IPS-NIHi7 (cell line): ENCODE measurements at regions not wholly inside any gene's neighbourhood (a gene's known extent, or its start where the extent isn't known, plus 50 kb on each side); places are given as distances from the start of the nearest gene placed in this dataset.
A peak's percentile ranks its signal among the peaks of the same experiment; 100 is the strongest.
"Not testable (repeated sequence)": the region's sequence is repeated elsewhere in the genome, so short reads cannot be mapped to it uniquely, and the experiment has no call there.

ENCODE experiments used
- DNase-seq: peaks from one replicate; pipeline ENCODE4 v3.0.0; 2012; ENCODE audit warnings: mixed read lengths; ENCODE audit errors: extremely low spot score

DNA sequence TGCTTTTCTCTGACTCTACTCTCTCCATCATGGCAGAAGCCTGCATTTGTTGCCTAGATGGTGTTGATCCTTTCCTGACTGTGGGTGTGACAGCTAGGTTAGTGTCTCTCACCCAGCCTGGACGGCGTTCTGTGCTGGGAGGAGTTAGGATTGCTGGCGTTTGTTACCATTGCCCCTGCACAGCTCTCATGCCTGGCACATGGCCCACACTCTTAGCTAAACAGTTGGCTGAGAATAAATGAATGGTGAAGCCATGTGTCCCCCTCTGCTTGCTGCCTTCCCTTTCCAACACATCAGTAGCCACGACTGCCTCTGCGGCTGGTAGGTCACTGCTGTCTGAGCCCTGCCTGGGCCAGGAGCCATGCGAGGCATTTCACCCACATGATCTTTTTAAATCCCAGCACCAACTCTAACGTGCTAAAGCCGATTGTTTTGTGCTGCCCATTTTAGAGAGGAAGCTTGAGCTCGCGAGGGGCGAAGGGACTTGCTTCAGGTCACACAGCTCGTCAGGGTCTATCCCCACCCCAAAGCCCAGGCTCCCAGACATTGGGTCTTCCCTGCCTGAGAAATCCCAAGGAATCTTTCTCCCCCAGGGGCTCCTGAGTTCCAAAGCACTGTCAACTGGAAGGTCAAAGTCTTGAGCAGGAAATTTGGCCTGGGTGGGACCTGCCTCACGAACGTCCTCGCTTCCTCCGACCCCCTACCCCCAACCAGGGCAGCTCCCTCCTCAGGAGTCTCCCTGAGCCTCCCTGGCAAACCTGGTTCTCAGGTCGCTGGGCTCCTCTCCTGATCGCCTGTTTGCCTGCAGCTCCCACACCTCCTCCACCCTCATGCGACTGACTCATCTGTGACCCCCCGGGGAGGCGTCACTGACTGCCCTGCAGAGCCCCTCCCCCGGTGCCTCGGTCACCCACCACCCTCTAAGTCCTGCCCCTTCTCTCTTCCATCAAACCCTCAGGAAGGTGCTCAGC, 271.7 kb upstream of the C1orf174 start:
- DNase-seq = peak; percentile 41

DNA sequence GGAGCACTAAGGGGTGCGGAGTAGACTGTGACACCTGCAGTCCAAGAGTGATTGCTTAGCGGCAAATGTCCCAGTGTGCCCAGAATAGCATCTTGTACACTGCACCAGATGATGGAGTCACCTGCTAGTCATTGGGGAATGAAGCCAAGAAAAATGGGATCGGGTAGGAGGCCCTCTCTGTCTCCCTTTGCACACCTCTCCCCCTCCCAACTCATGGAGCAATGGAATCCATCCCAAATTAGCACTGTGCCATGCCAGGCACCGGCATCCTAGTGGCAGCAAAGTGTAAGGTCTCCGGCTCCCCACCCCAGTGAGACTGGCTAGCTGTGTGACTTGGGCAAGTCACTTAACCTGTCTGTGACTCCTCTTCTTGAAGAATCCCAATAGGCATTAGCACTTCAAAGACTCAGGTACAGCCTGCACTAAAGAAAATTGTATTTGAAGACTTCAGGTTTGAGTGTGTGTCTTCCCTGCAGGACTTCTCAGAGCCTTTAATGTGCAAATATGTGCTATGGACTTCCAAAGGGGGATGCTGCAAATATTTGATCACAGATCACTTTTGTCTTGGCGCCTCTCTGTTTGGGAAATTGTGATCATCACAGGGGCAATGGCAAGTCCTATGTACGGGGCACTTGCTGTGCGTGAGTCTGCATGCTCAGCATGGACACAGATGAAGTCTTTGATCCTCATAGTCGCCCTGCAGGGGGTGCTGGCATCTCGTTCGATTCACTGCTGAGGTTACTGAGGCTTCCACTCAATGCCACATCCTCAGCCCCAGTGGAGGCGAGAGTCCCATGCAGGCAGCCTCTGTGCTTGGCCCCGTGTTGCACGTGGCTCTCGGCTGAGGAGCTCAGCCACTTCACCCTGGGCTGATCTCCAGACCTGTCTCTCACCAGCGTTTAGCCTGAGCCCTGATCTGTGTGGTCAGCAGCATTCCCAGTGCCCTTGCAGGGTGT, 272.9 kb upstream of the C1orf174 start:
- peak; percentile 31 for DNase-seq

DNA sequence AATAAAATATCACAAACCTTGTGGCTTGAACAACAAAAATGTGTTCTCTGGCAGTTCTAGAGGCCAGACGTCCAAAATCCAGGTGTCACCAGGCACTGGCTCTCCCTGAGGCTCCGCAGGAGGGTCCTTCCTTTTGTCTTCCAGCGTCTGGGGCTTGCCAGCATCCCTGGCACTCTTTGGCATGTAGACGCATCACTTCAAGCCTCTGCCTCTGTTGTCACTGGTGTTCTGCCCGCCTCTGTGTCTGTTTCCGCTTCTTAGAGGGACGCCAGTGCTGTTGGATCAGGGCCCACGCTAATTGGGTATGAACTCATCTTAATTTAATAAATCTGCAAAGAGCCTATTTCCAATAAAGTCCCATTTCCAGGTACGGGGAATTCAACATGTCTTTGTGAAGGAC, 273.7 kb upstream of the C1orf174 start:
- peak; percentile 4 for DNase-seq

GRCh38 chr1:4174291-4175200, 274.5 kb upstream of the C1orf174 start:
- DNase-seq = peak; percentile 7

GRCh38 chr1:4175566-4176405, 275.7 kb upstream of the C1orf174 start:
- peak; percentile 4 for DNase-seq

DNA sequence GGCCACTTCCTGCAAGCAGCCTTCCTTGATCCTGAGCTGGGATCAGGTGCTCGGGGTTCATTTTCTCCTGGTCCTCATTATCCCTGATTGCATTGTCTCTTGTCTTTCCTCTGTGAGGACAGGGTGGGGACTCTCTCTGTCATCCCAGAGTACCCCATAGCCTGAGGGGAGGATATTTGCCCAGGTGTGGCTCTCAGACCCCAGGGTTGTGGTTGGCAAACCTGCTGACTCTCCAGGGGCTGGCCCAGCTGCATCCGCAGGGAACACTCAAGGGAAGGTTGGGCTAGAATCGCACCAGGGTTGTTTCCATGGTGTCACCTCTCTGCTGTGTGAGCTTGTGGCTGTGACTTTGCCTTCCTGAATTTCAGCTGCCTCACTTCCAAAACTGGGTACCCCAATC, 276.8 kb upstream of the C1orf174 start:
- peak; percentile 6 for DNase-seq

- peak; percentile 2 for DNase-seq
These were observed 277.5 kb upstream of the C1orf174 start for GRCh38 chr1:4177425-4178150.

GRCh38 chr1:4178501-4179113, 278.5 kb upstream of the C1orf174 start:
- peak; percentile 10 for DNase-seq

GRCh38 chr1:4179914-4180735, 280.1 kb upstream of the C1orf174 start:
- peak; percentile 8 for DNase-seq

DNA sequence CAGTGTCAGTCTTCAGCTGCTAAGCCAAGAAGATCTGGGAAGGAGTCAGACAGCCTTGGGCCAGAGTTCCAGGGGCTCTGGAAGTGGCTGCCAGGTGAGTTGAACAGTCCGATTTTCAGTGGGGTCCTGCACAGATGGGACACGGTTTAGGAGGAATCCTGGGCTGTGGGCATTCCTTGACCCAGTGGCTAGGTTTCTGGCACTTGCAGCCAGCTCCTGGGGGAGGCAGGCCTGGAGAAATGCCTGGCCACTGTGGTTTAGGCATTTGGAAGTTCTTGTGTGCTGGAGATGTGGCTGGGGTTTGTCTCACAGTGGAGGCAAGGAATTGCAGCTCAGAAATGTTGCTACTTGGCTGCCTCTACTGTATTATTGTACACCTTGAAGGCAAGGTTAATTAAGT, 286.4 kb upstream of the C1orf174 start:
- not testable (repeated sequence) for DNase-seq

DNA sequence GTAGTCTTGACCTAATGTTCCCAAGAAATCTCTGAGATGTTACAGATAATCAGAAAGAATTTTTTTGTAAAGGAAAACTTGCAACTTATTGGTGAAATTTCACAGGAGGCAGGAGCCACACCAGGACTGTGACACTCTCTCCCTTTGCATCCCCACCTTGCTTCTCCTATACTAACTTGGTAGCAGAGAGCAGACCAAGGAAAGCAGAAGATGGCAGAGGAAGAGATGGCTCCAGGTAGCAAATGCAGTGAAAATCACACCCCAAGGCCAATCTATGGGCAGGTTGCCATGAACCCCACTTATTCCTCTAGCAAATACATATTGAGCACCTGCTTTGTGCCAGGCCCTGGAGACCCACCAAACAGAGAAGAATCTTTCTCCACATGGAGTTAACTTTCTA, 303.4 kb upstream of the C1orf174 start:
- peak; percentile 32 for DNase-seq

GRCh38 chr1:4207183-4207582, 307.1 kb upstream of the C1orf174 start:
- DNase-seq = no peak

GRCh38 chr1:4207842-4208692, 308.0 kb upstream of the C1orf174 start:
- no peak for DNase-seq

- DNase-seq = no peak
These were observed 310.0 kb upstream of the C1orf174 start for GRCh38 chr1:4210043-4210442.

DNA sequence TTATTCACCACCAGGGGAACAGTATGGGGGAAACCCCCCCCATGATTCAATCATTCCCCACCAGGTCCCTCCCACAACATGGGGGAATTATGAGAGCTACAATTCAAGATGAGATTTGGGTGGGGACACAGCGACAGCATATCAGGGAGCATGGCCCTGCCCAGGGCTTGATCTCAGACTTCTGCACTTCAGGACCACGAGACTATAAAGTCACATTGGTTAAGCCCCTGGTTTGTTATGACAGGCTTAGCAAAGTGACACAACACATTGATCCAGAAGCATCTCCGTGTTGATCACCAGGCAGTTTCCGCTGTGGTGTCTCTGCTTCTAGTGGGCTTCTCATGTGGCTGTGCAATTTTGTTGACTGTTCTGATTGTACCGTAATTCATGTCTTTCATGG, 312.7 kb upstream of the C1orf174 start:
- no peak for DNase-seq

GRCh38 chr1:4213366-4213973, 313.4 kb upstream of the C1orf174 start:
- DNase-seq = no peak

- no peak for DNase-seq
These were observed 314.8 kb upstream of the C1orf174 start for GRCh38 chr1:4214826-4215225.
